ENCODE measurements at regions not wholly inside any gene's neighbourhood (a gene's known extent, or its start where the extent isn't known, plus 50 kb on each side); places are given as distances from the start of the nearest gene placed in this dataset.
"Not testable (repeated sequence)": the region's sequence is repeated elsewhere in the genome, so short reads cannot be mapped to it uniquely, and the experiment has no call there.

DNA sequence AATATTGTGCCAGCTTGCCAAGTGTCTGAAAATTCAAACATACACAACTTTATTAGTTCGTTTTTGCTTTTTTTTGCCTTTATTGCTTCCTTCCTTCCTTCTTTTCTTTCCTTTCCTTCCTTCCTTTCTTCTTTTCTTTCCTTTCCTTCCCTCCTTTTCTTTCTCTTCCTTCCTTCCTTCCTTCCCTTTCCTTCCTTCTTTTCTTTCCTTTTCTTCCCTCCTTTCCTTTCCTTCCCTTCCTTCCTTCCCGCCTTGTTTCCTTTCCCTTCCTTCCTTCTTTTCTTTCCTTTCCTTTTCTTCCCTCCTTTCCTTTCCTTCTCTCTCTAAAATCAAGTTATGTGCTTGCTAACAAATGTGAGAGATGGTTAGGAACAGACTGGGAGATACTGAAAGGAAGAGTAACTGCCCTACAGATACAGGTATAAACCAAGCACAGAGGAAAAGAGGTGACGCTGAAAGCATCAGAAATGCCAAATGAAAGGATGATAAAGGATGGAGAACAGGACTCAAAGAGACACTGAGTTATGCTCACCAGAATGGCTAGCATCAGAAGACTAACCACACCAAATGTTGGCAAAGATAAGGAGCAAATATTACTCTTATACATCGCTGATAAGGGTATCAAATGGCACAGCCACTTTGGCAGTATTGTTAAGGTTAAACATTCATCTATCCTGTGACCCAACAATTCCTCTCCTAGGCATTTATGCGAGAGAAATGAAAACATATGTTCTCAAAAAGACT is 151.6 kb downstream of the MREG start:
- DNase-seq, result no peak

DNA sequence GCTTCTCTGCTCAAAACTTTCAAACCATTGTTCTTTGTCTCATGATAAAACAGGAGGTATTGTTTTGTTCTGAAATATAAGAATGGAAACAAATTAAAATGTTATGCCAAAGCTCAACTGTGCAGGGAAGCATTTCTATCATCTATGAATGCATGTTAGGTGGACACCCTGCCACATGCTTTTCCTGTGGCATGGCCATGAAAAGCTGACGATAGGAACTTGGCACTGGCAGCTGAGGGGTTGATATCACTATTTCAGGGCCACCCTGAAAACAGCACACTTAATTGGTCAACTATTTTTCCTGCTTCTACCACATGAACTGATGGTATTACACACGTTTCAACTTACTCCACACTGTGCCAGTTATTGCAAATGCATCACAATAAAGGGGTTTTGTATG is 157.3 kb downstream of the MREG start:
- no peak for DNase-seq

DNA sequence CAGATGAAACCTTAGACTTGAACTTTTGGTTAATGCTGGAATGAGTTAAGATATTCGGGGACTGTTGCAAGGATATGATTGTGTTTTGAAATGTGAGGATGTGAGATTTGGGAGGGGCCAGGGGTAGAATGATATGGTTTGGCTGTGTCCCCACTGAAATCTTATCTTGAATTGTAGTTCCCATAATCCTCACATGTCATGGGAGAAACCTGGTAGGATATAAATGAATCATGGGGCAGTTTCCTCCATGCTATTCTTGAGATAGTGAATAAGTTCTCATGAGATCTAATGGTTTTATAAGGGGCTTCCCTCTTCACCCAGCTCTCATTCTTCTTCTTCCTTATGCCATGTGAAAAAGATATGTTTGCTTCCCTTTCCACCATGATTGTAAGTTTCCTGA is 158.0 kb downstream of the MREG start:
- DNase-seq, result not testable (repeated sequence)

DNA sequence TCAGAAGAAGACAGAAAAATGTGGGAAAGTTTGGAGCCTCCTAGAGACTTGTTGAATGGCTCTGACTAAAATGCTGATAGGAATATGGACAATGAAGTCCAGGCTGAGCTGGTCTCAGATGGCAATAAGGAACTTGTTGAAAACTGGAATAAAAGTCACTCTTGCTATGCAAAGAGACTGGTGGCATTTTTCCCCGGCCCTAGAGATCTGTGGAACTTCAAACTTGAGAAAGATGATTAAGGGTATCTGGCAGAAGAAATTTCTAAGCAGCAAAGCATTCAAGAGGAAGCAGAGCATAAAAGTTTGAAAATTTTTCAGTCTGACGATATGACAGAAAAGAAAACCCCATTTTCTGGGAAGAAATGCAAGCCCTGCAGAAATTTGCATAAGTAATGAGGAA is 159.3 kb downstream of the MREG start:
- no peak for DNase-seq

DNA sequence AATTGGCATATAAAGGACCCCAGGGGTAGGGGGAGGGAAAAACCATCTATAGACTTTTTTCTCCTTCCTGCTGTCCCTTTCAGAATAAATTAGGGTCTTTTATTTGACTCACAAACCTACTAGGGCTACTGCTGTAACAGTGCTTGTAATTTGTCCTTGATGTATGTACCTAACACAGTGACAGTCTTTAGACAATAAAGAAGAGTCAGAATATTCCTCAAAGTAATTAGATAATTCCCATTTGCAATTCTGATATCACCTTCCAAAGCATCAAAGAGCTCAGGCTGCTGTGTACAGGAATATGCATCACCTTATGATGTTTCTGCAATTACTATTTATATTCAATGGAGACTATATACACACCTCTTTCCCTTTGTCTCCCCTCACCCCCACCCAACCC is 161.7 kb downstream of the MREG start:
- no peak for DNase-seq

DNA sequence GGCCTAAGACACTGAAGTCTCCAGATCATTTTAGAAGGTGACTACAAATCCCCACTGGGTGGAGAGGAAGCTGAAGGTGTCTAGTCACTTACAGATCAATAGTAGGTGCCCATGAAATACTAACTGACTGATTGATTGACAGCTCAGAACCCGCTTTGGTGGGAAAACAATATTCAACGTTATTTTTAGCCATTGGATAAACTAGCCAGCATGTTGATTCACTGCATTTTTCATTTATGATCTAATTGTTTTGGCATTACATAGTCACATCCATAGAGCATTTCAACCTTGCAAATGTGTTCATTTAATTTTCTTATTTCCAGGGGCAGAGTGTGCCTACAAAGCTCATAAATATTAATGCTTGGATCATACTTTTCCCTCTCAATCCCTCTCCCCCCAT is 162.3 kb downstream of the MREG start:
- no peak for DNase-seq

DNA sequence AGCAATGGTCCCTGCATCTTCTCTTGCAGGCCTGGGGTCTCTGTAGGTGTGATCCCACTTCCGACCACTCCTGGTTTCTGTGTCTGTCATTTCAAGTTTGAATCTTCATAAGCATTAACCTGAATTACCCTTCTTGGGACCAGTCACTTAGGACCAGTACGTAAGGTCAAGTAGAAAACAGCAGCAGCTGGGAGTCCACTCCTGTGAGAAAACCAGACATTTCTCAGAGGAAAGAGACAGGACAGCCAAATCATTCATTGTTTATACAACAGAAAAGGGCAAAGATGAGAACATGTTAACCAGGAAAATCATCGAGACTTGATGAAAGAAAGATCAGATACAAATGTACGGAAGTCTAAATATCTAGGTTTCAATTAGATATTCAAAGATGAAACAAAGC is 163.0 kb downstream of the MREG start:
- no peak for DNase-seq

DNA sequence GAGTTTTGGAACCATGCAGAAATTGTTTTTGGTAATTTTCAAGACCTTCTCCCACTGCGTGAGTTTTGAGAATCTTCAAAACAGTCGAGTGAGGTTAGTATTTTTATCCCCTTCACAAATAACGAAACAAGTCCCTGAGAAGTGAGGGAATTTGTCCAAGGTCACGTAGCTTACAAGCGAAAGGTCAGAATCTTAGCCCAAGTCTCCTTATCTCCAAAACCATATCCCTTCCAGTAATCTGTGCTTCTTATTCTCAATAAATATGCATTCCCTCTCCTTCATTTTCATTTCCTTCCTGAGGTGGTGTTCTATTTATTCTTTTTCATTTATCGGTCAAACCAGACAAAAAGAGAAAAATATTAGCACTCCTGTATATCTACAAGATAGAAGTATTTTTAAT is 163.6 kb downstream of the MREG start:
- DNase-seq, result no peak

DNA sequence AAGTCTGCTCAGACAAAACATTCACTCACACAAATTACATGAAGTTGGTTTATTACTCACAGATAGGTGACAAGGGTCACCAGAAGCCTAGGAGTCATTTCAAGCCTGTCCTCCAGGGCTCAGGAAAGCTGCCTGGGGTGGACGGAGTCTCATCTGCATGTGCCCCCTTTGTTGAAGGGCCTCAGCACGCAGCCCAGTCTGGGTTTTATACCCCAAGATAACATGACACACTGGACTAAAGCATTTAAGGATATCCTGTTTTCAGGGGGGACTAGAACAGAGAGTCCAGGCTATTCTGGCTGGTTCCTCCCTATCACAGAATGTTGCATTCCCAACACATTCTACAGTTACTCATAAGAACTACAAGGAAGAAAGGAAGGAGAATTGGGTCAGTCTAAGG is 164.7 kb downstream of the MREG start:
- no peak for DNase-seq

DNA sequence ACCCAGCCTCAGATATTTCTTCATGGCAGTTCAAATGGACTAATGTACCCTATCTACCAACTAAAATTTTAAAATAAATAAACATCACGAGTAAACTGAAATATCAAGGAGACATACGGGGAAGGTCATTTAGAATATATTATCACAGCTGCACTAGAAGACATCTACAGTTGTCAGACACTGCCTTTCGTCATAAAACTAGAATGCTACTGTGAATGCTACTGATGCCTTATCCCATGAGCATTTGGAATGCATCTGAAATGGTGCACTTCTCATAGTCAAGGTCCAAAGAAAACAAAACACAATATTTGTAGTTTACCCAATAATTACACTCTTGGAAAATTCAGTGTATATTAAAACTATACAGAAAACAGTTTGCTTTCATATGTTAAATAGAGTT is 165.2 kb downstream of the MREG start:
- no peak for DNase-seq

DNA sequence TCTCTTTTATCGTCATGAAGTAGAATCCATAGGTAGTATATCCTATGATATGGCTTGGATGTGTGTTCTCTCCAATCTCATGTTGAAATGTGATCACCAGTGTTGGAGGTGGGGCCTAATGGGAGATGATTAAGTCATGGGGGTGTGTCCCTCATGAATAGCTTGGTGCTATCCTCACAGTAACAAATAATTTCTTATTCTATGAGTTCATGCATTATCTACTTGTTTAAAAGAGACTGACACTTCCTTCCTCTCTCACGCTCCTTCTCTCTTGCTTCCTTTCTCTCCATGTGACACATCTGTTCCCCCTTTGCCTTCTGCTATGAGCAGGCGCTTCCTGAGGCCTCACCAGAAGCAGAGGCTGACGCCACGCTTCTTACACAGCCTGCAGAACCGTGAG is 165.6 kb downstream of the MREG start:
- no peak for DNase-seq

DNA sequence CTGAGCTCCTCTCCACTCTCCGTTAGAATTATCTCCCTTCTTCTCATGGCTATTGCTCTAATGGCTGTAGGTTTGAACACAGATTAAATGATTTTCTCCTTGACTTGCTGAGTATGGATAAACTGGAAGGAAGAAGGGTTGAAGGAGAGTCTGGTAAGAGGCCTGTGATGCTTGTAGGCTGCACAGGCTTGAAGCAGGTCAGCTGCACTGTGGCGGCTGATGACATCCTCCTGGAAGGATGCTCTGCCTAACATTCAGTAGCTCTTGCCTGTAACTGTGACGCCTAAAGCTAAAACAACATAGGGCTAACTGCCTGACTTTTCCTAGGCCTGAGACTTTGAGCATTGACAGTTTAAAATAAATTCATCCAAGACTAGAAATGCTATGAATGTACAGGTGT is 166.3 kb downstream of the MREG start:
- no peak for DNase-seq

DNA sequence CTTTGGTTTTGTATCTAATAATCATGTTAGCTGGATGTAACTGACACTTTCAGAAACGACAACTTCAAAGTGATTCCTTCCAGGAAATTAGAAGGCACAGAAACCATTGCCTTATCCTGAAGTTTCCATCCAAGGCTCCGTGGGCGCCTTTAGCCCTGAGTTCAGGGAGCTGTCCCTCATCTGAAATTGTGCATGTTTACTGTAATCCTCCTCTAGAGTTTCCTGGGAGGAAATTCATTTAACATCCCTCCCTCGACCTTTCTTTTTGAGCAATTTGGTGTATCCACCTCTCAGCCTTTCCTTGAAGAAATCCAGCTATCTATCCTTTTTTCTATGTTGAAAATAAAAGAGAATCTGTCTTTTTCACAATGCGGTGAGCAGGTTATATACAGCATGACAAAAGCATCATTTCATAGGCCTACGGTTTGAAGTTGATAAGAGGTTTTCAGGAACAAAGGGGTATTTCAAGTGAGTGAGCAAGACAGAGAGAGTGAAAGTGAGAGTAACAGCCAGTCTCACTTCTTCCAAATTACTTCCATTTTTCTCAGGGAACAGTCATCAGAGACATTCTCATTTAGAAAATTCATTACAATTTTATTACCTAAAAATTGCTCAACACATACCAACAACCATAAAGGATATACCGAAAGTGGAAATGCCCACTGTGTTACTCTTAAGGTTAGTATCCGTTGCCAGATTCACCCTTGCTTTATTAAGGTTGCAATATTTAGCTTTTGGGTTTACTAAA is 167.3 kb downstream of the MREG start:
- DNase-seq, result no peak

DNA sequence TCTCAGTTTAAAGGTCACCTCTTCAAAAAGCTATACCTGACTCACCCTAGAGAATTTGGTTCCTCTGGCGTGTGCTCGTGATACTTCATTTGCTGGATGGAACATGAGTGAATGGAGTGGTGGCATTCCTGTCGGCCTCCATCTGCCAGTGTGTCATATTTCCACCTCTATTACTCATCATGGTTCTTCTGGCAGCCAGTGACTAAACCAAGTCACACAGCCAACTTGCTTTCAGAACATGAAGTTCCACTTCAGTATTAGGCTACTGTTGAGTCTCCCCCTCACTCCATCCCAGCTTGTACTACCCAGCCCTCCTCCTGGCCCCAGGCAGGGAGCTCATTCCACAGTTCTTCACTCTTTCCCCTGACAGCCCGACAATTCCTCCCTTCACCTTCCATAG is 169.8 kb downstream of the MREG start:
- DNase-seq, result no peak

DNA sequence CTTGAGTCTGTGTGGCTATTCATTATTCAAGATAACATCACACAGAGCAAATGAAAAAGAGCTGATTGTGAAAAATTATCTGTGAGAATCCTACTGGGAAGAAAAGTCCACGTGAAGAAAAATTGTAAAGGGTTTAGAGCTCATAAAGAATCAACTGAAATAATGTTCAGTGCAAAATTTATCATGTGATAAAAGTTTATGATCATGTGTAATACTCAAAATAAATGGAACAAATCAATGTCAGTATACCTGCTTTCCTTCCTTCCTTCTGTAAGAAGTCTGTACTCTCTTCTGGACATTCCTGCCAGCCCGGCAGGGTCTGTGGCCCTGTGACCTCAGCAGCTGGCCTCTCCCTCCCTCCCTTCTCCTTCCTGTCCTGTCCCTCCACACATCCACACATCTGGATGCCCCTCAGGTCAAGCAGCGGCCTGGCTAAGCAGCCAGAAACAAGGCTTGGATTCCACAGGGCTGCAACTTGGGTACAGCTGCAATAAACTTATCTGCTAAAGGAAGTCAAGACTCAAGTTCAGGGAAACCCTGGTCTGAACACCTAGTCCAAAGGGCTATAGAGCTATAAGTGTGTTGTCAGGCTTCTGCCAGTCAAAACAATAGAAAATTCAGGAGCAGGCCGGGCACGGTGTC is 172.1 kb downstream of the MREG start:
- no peak for DNase-seq

DNA sequence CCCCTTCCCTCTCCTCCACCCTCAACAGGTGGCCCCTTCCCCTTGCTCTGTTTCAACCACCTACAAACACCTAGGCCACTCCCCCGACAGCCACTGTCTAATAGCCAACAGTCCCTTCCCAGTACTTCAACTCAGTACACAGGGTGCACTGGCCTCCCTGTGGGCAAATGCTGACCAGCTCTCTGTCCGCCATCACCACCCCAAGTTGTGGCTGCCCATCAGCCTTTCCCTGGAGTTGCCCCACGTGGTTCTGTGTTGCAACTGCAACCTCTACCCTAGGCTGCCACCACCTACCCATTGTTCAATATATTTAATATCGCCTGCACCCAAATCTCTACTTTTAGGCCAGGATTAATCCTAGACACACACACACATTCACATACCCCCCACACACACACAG is 173.5 kb downstream of the MREG start:
- DNase-seq, result no peak

DNA sequence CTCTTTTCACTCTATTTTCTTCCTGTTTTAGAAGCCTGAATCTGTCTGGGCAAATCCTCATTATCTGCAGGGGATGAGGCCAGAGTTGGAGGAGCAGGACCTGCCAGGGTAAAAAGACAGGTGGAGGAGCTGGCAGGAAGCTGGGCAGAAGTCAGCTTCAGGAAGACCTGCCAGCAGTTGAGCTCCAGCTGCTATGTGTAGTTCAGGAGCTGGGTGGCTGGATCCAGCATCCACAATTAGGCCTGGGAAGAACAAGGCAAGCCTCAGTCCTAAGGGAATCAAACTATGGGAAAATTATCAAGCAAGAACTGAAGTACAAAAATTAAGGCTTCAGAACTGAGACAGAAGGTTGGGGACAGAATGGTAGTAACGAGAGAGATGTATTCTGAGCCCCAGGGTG is 174.0 kb downstream of the MREG start:
- DNase-seq, result no peak

DNA sequence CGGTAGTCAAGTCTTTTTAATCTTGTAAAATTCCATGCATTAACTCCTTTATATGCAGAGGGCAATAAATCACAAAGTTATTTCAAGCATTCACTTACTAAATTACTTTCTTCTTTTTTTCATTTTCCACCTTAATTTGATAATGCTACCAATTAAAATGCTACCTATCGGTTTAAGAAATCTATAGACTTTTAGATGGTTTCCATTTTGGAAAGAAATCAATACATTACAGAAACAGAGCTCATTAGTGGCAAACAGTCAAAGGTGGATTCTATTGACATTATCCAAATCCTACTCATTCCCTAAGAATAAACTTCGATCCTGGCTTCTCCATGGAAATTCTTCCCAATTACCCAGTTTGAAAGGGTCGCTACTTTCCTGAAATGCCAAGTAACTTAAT is 176.5 kb downstream of the MREG start:
- no peak for DNase-seq

DNA sequence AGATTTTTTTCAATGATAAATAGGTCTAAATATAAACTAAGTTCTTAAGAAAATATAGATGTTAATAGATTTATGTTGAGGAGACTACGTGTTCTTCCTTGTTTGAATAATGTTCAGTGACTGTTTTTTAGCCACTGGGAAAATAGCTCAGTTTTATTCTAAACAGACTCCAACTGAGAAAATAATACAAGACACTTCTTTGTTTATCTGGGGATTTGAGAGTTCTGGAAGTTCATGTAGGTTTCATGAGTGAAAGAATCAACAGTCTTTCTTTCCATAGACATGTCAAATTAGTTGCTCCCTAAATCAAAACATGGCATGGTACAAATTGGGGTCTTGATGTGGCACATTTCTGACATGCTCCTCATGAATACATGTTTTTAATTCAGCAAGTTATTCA is 177.7 kb downstream of the MREG start:
- DNase-seq, result no peak

DNA sequence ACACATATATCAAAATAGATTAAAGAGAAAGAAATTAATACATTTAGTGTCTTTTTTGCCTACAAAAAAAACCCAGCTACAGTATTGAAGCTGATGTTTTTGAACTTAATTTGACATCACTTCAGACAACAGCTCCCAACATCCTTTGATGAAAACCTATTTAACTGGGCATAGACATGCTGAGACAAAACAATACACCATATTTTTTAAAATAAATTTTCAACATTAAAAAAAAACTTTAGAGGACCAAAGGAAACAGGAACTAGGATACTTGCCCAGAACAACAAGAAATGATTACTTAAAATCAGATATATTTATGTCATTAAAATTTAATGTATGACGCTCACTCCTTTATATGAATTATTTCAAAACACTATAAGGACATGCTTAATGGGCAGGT is 178.1 kb downstream of the MREG start:
- no peak for DNase-seq

DNA sequence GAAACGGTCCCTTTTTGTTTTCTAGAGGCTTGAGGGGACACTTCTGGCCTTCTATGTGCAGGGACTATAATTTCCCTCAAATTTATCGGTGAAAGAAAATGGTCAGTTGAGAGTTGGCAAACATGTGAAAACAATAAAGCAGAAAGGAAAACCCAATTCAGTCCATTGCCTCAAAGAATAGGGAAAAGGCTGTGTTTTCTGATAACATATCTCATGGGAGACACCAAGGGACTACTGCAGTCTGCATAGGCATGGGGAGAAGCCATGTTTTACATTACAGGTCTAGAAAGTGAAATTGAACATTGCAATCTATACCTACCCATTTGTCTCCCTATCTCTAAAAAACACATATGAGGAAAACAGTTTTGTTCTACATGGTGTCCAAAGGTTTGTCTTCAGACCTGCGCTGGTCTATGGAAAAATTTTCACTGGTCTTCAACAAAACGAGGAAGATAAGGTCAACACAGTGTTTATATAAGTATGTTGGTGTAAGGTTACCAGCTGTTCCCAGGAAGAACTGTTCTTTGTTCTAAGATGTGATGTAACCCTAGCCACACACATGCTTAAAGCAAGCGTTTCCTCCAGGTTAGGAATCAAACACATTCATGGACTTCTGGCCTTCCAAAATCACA is 179.7 kb downstream of the MREG start:
- DNase-seq, result no peak

DNA sequence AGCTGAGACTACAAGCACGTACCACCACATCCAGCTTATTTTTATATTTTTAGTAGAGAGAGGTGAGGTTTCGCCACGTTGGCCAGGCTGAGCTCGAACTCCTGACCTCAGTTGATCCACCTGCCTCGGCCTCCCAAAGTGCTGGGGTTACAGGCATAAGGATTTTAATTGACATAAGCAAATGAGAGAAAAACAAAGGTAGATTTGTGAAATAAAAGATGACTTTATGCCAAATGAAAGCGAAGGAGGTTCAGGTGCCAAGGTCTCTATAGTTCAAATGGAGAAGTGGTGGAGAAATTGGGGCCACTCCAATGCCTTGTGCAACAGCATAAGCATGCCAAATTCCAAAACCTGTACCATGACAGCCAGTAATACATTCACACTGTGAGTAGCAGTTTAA is 180.6 kb downstream of the MREG start:
- no peak for DNase-seq

DNA sequence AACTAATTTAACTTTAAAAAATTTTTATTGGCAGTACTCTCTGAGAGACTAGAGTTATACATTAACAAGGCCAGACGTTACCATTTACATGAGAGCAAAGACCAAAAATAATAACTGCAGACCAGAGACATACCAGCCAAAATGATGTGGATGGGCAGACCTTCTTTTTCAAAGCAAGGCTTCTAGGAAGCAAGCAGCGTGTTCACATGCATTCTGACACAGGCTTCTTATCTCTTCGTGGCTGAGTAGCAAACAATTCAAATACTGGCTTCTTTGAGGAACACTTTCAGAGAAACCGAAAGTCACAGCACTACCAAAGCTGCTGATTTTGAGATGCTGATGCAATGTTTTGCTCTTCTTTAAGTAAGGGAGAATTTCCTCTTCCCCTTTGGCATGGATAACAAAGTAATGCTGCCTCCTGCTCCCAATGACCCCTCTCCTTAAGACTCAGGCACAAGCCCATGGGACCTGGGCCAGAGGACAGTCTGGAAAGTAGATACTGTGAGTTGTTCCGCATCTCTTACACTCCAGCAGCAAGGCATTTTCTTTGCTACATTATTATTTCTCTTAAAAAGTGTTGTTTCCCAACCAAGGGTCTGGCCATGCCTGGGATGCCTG is 181.9 kb downstream of the MREG start:
- no peak for DNase-seq
